Epithelial cell of proximal tubule (primary cell): ENCODE measurements at regions not wholly inside any gene's neighbourhood (a gene's known extent, or its start where the extent isn't known, plus 50 kb on each side); places are given as distances from the start of the nearest gene placed in this dataset.

Source experiments
- DNase-seq: peaks from one replicate; pipeline ENCODE4 v3.0.0-alpha.2; 2011; ENCODE audit warnings: low read depth
- H3K4me3 ChIP-seq: 2 replicates; pipeline ENCODE4 v1.5.1; 2011; ENCODE audit warnings: low read depth, mild to moderate bottlenecking, low read length
- CTCF ChIP-seq: conservative IDR thresholded peaks from 2 replicates; pipeline ENCODE4 v1.5.1; 2012; ENCODE audit warnings: low read depth, mild to moderate bottlenecking, low read length

GRCh38 chr6:126949786-126950185, 168.7 kb upstream of the RSPO3 start:
- no peak for DNase-seq
- no peak overlapping the region for H3K4me3 ChIP-seq
- TF ChIP-seq CTCF, result no peak

GRCh38 chr6:126955621-126956020, 162.8 kb upstream of the RSPO3 start:
- no peak for TF ChIP-seq CTCF
- H3K4me3 ChIP-seq, result no peak overlapping the region
- DNase-seq, result no peak

GRCh38 chr6:126957721-126958120, 160.8 kb upstream of the RSPO3 start:
- TF ChIP-seq CTCF, result no peak
- no peak overlapping the region for H3K4me3 ChIP-seq
- DNase-seq, result no peak

GRCh38 chr6:126959765-126960164, 158.7 kb upstream of the RSPO3 start:
- H3K4me3 ChIP-seq, result no peak overlapping the region
- no peak for TF ChIP-seq CTCF
- no peak for DNase-seq

- no peak overlapping the region for H3K4me3 ChIP-seq
- TF ChIP-seq CTCF, result no peak
- no peak for DNase-seq
Measured at GRCh38 chr6:126963077-126963809, 155.2 kb upstream of the RSPO3 start.

- no peak for TF ChIP-seq CTCF
- no peak overlapping the region for H3K4me3 ChIP-seq
- DNase-seq, result no peak
Measured at GRCh38 chr6:126967296-126968005, 151.0 kb upstream of the RSPO3 start.
